SU-DHL-6 (cell line): ENCODE measurements at regions not wholly inside any gene's neighbourhood (a gene's known extent, or its start where the extent isn't known, plus 50 kb on each side); places are given as distances from the start of the nearest gene placed in this dataset.

Source experiments
- H2AFZ ChIP-seq: fragments of 200-600 bp; sonication (generic); 2 replicates; pipeline ENCODE4 v1.6.1; 2014; ENCODE audit warnings: low read depth, mild to moderate bottlenecking, moderate library complexity, mixed read lengths, antibody characterized with exemption, low read length; ENCODE audit not compliant: severe bottlenecking
- H3F3A ChIP-seq: fragments of 200-600 bp; shearing (Covaris generic); 2 replicates; pipeline ENCODE4 v1.6.0; 2016; ENCODE audit warnings: antibody characterized with exemption, mild to moderate bottlenecking; ENCODE audit not compliant: insufficient read depth
- H3K27ac ChIP-seq: fragments of 200-600 bp; sonication (generic); 2 replicates; pipeline ENCODE4 v1.5.1; 2016; ENCODE audit warnings: low read depth, mild to moderate bottlenecking, low read length, moderate library complexity, mixed read lengths
- H3K27me3 ChIP-seq: fragments of 200-600 bp; sonication (generic), shearing (Covaris generic); 2 replicates; pipeline ENCODE4 v1.6.0; 2014; ENCODE audit warnings: mild to moderate bottlenecking, low read length
- H3K36me3 ChIP-seq: fragments of 200-600 bp; sonication (generic); 2 replicates; pipeline ENCODE4 v1.6.1; 2014; ENCODE audit warnings: mild to moderate bottlenecking, low read length, mixed read lengths
- H3K4me2 ChIP-seq: fragments of 300-600, 200-600 bp; shearing (Covaris generic), sonication (generic); 2 replicates; pipeline ENCODE4 v1.6.0; 2014; ENCODE audit warnings: low read length, low read depth, mild to moderate bottlenecking; ENCODE audit not compliant: poor library complexity, severe bottlenecking
- H3K4me3 ChIP-seq: fragments of 200-600 bp; sonication (generic); 2 replicates; pipeline ENCODE4 v1.5.1; 2014; ENCODE audit warnings: antibody characterized with exemption, low read length, mild to moderate bottlenecking, mixed read lengths; ENCODE audit not compliant: insufficient read depth, poor library complexity, severe bottlenecking
- H3K79me2 ChIP-seq: fragments of 200-600 bp; sonication (generic); 2 replicates; pipeline ENCODE4 v1.6.1; 2014; ENCODE audit warnings: mild to moderate bottlenecking, low read length, moderate library complexity; ENCODE audit not compliant: insufficient read depth
- H3K9ac ChIP-seq: fragments of 200-600 bp; sonication (generic); 2 replicates; pipeline ENCODE4 v1.7.0; 2014; ENCODE audit warnings: mild to moderate bottlenecking, low read length
- H3K9me2 ChIP-seq: fragments of 200-600 bp; sonication (generic); replicated peaks from 2 replicates; pipeline ENCODE4 v1.6.1; 2014; ENCODE audit warnings: low read length; ENCODE audit not compliant: insufficient read depth
- H3K9me3 ChIP-seq: fragments of 200-600 bp; sonication (generic); 2 replicates; pipeline ENCODE4 v1.6.1; 2014; ENCODE audit warnings: low read length, mixed read lengths; ENCODE audit not compliant: insufficient read depth
- H4K20me1 ChIP-seq: fragments of 200-600 bp; sonication (generic); 2 replicates; pipeline ENCODE4 v1.6.1; 2014; ENCODE audit warnings: low read depth, mild to moderate bottlenecking, antibody characterized with exemption, low read length, moderate library complexity, mixed read lengths
- EZH2phosphoT487 ChIP-seq: fragments of 200-600 bp; sonication (generic), shearing (Covaris generic); conservative IDR thresholded peaks from 2 replicates; pipeline ENCODE4 v1.6.1; 2018; ENCODE audit warnings: mild to moderate bottlenecking, antibody characterized with exemption, low read length, moderate library complexity, mixed read lengths
- TF ChIP-seq, protein P1 (sequence below): fragments of 200-600 bp; sonication (generic); IDR thresholded peaks from one replicate; pipeline ENCODE4 v1.5.1; 2017; ENCODE audit warnings: antibody characterized with exemption, mild to moderate bottlenecking, low read length, moderate library complexity; ENCODE audit not compliant: insufficient read depth, poor library complexity, severe bottlenecking

DNA sequence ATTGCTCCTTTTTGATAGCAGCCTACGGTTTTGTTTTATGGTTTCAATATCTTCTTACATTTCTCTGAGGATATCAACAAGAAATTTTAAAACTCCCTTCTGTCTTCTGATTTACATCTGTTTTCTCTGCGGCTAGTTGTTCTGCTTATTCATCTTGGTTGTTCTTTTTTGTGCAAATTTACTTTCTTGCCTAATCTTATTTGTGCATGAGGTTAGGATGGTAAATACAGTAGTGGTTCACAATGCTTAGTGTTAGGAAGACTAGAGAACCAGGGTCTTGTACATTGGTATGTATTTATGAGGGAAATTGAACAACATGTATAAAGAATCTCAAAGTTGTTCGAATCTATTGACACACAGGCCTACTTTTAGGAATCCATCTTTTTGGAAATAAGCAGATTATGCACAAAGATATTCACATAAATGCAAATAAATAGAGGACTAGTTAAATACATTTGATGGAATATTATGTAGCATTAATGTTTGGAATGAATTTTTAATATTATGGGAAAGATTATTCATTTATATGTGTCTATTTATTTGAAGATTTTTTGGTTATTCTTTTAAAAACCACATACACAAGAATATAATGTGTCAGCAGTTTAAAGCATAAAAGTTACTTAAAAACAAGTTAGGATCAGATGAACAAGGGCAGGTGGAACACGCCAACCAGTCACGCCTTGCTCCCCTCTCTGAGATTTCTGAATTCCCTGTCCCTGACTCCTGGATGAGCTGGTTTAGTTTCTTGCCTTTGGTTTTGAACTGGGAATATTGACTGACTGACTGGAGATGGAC lies 51.4 kb upstream of the RFC3 start:
- no peak for TF ChIP-seq EZH2phosphoT487
- TF ChIP-seq, protein P1, sequence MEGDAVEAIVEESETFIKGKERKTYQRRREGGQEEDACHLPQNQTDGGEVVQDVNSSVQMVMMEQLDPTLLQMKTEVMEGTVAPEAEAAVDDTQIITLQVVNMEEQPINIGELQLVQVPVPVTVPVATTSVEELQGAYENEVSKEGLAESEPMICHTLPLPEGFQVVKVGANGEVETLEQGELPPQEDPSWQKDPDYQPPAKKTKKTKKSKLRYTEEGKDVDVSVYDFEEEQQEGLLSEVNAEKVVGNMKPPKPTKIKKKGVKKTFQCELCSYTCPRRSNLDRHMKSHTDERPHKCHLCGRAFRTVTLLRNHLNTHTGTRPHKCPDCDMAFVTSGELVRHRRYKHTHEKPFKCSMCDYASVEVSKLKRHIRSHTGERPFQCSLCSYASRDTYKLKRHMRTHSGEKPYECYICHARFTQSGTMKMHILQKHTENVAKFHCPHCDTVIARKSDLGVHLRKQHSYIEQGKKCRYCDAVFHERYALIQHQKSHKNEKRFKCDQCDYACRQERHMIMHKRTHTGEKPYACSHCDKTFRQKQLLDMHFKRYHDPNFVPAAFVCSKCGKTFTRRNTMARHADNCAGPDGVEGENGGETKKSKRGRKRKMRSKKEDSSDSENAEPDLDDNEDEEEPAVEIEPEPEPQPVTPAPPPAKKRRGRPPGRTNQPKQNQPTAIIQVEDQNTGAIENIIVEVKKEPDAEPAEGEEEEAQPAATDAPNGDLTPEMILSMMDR = no peak
- Histone ChIP-seq H3K27ac (no peak overlapping the region), H3K27me3 (no peaks in the 10 kb centered on the region), H3K79me2 (no peaks in the 10 kb centered on the region), H3K4me3 (no peak overlapping the region), H3K9ac (no peak overlapping the region), H2AFZ (no peak overlapping the region), H3K9me2 (no peaks in the 10 kb centered on the region), H4K20me1 (no peaks in the 10 kb centered on the region), H3K9me3 (no peaks in the 10 kb centered on the region), H3K36me3 (no peaks in the 10 kb centered on the region), H3F3A (0 out of 2 replicates have a peak, but pooled peaks cover 6% of the 10 kb centered on the region), H3K4me2 (no peak overlapping the region)

DNA sequence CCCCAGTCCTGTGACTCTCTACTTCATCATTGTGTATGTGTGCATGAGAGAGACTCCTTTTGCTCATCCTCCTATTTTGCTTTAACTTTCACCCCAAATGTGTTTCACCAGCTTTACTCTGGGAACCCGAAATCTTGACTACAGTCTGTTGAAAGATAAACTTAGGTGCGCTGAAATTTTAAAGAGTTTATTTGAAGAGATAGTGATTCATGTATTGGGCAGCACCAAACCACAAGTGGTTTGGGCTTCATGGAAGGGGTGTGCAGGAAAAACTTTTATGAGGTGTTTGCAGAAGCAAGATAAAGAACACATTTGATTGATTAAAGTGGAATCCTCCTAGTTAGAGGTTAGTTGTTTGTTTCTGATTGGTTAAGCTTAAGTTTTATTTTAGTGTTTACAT lies 50.8 kb upstream of the RFC3 start:
- Histone ChIP-seq H3K79me2 (no peaks in the 10 kb centered on the region), H3K27me3 (no peaks in the 10 kb centered on the region), H3K4me3 (no peak overlapping the region), H2AFZ (no peak overlapping the region), H4K20me1 (no peaks in the 10 kb centered on the region), H3K9ac (no peak overlapping the region), H3F3A (0 out of 2 replicates have a peak, but pooled peaks cover 6% of the 10 kb centered on the region), H3K4me2 (no peak overlapping the region), H3K9me2 (no peaks in the 10 kb centered on the region), H3K9me3 (no peaks in the 10 kb centered on the region), H3K27ac (no peak overlapping the region), H3K36me3 (no peaks in the 10 kb centered on the region)
- TF ChIP-seq EZH2phosphoT487 = no peak
- TF ChIP-seq, protein P1 = no peak
